MM.1S (cell line): ENCODE measurements at regions not wholly inside any gene's neighbourhood (a gene's known extent, or its start where the extent isn't known, plus 50 kb on each side); places are given as distances from the start of the nearest gene placed in this dataset.

Experiments
- EZH2 ChIP-seq: fragments of 300-600 bp; sonication (generic); optimal IDR thresholded peaks from 2 replicates; pipeline ENCODE3; 2017; ENCODE audit warnings: low read depth, mild to moderate bottlenecking, antibody characterized with exemption, low read length, mixed read lengths
- EZH2phosphoT487 ChIP-seq: fragments of 300-600 bp; sonication (generic); IDR thresholded peaks from 2 replicates; pipeline ENCODE4 v1.6.1; 2018; ENCODE audit warnings: antibody characterized with exemption, low read length
- TF ChIP-seq, protein P1 (sequence below): fragments of 300-600 bp; sonication (generic); IDR thresholded peaks from 2 replicates; pipeline ENCODE4 v1.5.1; 2016; ENCODE audit warnings: antibody characterized with exemption, low read length, mixed read lengths

GRCh38 chr11:106461148-106461691 lies 383.8 kb downstream of the AASDHPPT start:
- TF ChIP-seq, protein P1, sequence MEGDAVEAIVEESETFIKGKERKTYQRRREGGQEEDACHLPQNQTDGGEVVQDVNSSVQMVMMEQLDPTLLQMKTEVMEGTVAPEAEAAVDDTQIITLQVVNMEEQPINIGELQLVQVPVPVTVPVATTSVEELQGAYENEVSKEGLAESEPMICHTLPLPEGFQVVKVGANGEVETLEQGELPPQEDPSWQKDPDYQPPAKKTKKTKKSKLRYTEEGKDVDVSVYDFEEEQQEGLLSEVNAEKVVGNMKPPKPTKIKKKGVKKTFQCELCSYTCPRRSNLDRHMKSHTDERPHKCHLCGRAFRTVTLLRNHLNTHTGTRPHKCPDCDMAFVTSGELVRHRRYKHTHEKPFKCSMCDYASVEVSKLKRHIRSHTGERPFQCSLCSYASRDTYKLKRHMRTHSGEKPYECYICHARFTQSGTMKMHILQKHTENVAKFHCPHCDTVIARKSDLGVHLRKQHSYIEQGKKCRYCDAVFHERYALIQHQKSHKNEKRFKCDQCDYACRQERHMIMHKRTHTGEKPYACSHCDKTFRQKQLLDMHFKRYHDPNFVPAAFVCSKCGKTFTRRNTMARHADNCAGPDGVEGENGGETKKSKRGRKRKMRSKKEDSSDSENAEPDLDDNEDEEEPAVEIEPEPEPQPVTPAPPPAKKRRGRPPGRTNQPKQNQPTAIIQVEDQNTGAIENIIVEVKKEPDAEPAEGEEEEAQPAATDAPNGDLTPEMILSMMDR, result no peak
- TF ChIP-seq EZH2phosphoT487 (no peak), EZH2 (no peak)
